T-helper 17 cell (primary cell): ENCODE measurements at regions not wholly inside any gene's neighbourhood (a gene's known extent, or its start where the extent isn't known, plus 50 kb on each side); places are given as distances from the start of the nearest gene placed in this dataset.
A peak's percentile ranks its signal among the peaks of the same experiment; 100 is the strongest.
"Not testable (repeated sequence)": the region's sequence is repeated elsewhere in the genome, so short reads cannot be mapped to it uniquely, and the experiment has no call there.

Experiments used
- ATAC-seq: fragments of 150-1000 bp; cut with Tn5 transposase; 2 replicates; pipeline ENCODE4 v1.10.0; 2021; ENCODE audit warnings: mild to moderate bottlenecking, moderate library complexity
- DNase-seq, 3 donors: peaks; one replicate each; pipeline versions ENCODE4 v3.0.0 to v3.0.0-alpha.2; 2020 to 2021
- H3K9me3 ChIP-seq: one replicate; pipeline ENCODE4 v1.7.0; 2013; ENCODE audit warnings: low read length, mild to moderate bottlenecking; ENCODE audit not compliant: control insufficient read depth, poor library complexity, severe bottlenecking
- H3K27ac Mint-ChIP-seq: one replicate; pipeline ENCODE4 v1.8.0; 2022; ENCODE audit warnings: mild to moderate bottlenecking, moderate library complexity, mixed read lengths
- H3K27me3 Mint-ChIP-seq: one replicate; pipeline ENCODE4 v1.8.0; 2022; ENCODE audit warnings: mixed read lengths
- H3K36me3 Mint-ChIP-seq: one replicate; pipeline ENCODE4 v1.8.0; 2022; ENCODE audit warnings: low read depth, mixed read lengths
- H3K4me1 Mint-ChIP-seq: one replicate; pipeline ENCODE4 v1.8.0; 2022; ENCODE audit warnings: mild to moderate bottlenecking, mixed read lengths
- H3K4me3 Mint-ChIP-seq: one replicate; pipeline ENCODE4 v1.8.0; 2022; ENCODE audit warnings: mild to moderate bottlenecking, moderate library complexity, mixed read lengths

- peaks cover 3% of the 10 kb centered on the region for H3K36me3 Mint-ChIP-seq
- no peak for DNase-seq
- no peak overlapping the region for H3K4me3 Mint-ChIP-seq
- no peaks in the 10 kb centered on the region for H3K4me1 Mint-ChIP-seq
- no peaks in the 10 kb centered on the region for H3K27me3 Mint-ChIP-seq
- H3K27ac Mint-ChIP-seq, result no peak overlapping the region
- peaks cover 4% of the 10 kb centered on the region for H3K9me3 ChIP-seq
- ATAC-seq, result no peak
Measured at GRCh38 chr4:1589098-1589497, 95.0 kb downstream of the FAM53A start.

- ATAC-seq (no peak), DNase-seq (no peak)
- no peak overlapping the region for H3K4me3 Mint-ChIP-seq
- peaks cover 4% of the 10 kb centered on the region for H3K9me3 ChIP-seq
- no peak overlapping the region for H3K27ac Mint-ChIP-seq
- H3K4me1 Mint-ChIP-seq, result no peaks in the 10 kb centered on the region
- no peaks in the 10 kb centered on the region for H3K27me3 Mint-ChIP-seq
- H3K36me3 Mint-ChIP-seq, result peaks cover 3% of the 10 kb centered on the region
Measured at GRCh38 chr4:1588306-1588705, 95.8 kb downstream of the FAM53A start.

- H3K27me3 Mint-ChIP-seq, result no peaks in the 10 kb centered on the region
- H3K4me3 Mint-ChIP-seq, result no peak overlapping the region
- ATAC-seq (no peak), DNase-seq (no peak)
- H3K27ac Mint-ChIP-seq, result peak overlapping the region; percentile 51
- H3K4me1 Mint-ChIP-seq, result peaks cover 5% of the 10 kb centered on the region
- H3K36me3 Mint-ChIP-seq, result peaks cover 3% of the 10 kb centered on the region
- peaks cover 4% of the 10 kb centered on the region for H3K9me3 ChIP-seq
Measured at GRCh38 chr4:1584498-1584897, 99.6 kb downstream of the FAM53A start.

- peaks cover 2% of the 10 kb centered on the region for H3K36me3 Mint-ChIP-seq
Measured at GRCh38 chr4:1583859-1584258, 100.3 kb downstream of the FAM53A start.

GRCh38 chr4:1583051-1583785, 100.9 kb downstream of the FAM53A start:
- H3K27ac Mint-ChIP-seq, result peak overlapping the region; percentile 51
- ATAC-seq (no peak), DNase-seq (no peak)
- no peaks in the 10 kb centered on the region for H3K9me3 ChIP-seq
- H3K36me3 Mint-ChIP-seq, result no peaks in the 10 kb centered on the region
- H3K4me1 Mint-ChIP-seq, result peaks cover 6% of the 10 kb centered on the region
- H3K27me3 Mint-ChIP-seq, result no peaks in the 10 kb centered on the region
- no peak overlapping the region for H3K4me3 Mint-ChIP-seq

More at GRCh38 chr4:1583859-1584258, 100.3 kb downstream of the FAM53A start:
- ATAC-seq (no peak), DNase-seq (no peak)
- Mint-ChIP-seq H3K4me1 (peaks cover 5% of the 10 kb centered on the region), H3K27me3 (no peaks in the 10 kb centered on the region), H3K27ac (peak overlapping the region; percentile 51), H3K4me3 (no peak overlapping the region)
- no peaks in the 10 kb centered on the region for H3K9me3 ChIP-seq

GRCh38 chr4:1582227-1582626, 101.9 kb downstream of the FAM53A start:
- H3K9me3 ChIP-seq, result no peaks in the 10 kb centered on the region
- Mint-ChIP-seq H3K4me1 (peaks cover 6% of the 10 kb centered on the region), H3K36me3 (no peaks in the 10 kb centered on the region), H3K27me3 (no peaks in the 10 kb centered on the region), H3K27ac (no peak overlapping the region), H3K4me3 (no peak overlapping the region)
- ATAC-seq, result no peak
- no peak for DNase-seq

- peak; percentile 73 for ATAC-seq
Measured at GRCh38 chr4:1581164-1581894, 102.8 kb downstream of the FAM53A start.

GRCh38 chr4:1580692-1581012, 103.5 kb downstream of the FAM53A start:
- not testable (repeated sequence) for H3K36me3 Mint-ChIP-seq, H3K4me1 Mint-ChIP-seq, ATAC-seq, DNase-seq, H3K27me3 Mint-ChIP-seq, H3K27ac Mint-ChIP-seq, H3K4me3 Mint-ChIP-seq, H3K9me3 ChIP-seq

More at GRCh38 chr4:1581164-1581894, 102.8 kb downstream of the FAM53A start:
- peak; percentile 85 to 92 (median 86) for DNase-seq
- not testable (repeated sequence) for H3K4me1 Mint-ChIP-seq, H3K36me3 Mint-ChIP-seq, H3K9me3 ChIP-seq, H3K27me3 Mint-ChIP-seq
- Mint-ChIP-seq H3K4me3 (peak overlapping the region; percentile 16), H3K27ac (peak overlapping the region; percentile 67)

GRCh38 chr4:1579901-1580691, 104.0 kb downstream of the FAM53A start:
- H3K4me3 Mint-ChIP-seq, result peak overlapping the region; percentile 77
- peaks cover 6% of the 10 kb centered on the region for H3K4me1 Mint-ChIP-seq
- H3K9me3 ChIP-seq, result no peaks in the 10 kb centered on the region
- DNase-seq (peak; percentile 90 to 96 (median 91)), ATAC-seq (peak; percentile 83)
- H3K36me3 Mint-ChIP-seq, result no peaks in the 10 kb centered on the region
- H3K27ac Mint-ChIP-seq, result no peak overlapping the region
- H3K27me3 Mint-ChIP-seq, result no peaks in the 10 kb centered on the region

GRCh38 chr4:1579001-1579900, 104.9 kb downstream of the FAM53A start:
- Mint-ChIP-seq H3K4me3 (peak overlapping the region; percentile 77), H3K36me3 (no peaks in the 10 kb centered on the region), H3K27me3 (no peaks in the 10 kb centered on the region), H3K4me1 (peaks cover 6% of the 10 kb centered on the region), H3K27ac (no peak overlapping the region)
- peak; percentile 68 to 73 (median 68) for DNase-seq
- no peaks in the 10 kb centered on the region for H3K9me3 ChIP-seq
- peak; percentile 43 for ATAC-seq

- no peak overlapping the region for H3K27ac Mint-ChIP-seq
- H3K36me3 Mint-ChIP-seq, result no peaks in the 10 kb centered on the region
- DNase-seq (no peak), ATAC-seq (no peak)
- peak overlapping the region; percentile 74 for H3K4me3 Mint-ChIP-seq
- no peaks in the 10 kb centered on the region for H3K9me3 ChIP-seq
- H3K27me3 Mint-ChIP-seq, result no peaks in the 10 kb centered on the region
- peaks cover 10% of the 10 kb centered on the region for H3K4me1 Mint-ChIP-seq
Measured at GRCh38 chr4:1578251-1578773, 105.8 kb downstream of the FAM53A start.

GRCh38 chr4:1577822-1578217, 106.3 kb downstream of the FAM53A start:
- no peaks in the 10 kb centered on the region for H3K27me3 Mint-ChIP-seq
- no peak for ATAC-seq

More at GRCh38 chr4:1577822-1578217, 106.3 kb downstream of the FAM53A start:
- Mint-ChIP-seq H3K4me1 (peaks cover 10% of the 10 kb centered on the region), H3K4me3 (peak overlapping the region; percentile 74), H3K27ac (no peak overlapping the region), H3K36me3 (no peaks in the 10 kb centered on the region)
- no peak for DNase-seq
- no peaks in the 10 kb centered on the region for H3K9me3 ChIP-seq
